ENCODE measurements at regions not wholly inside any gene's neighbourhood (a gene's known extent, or its start where the extent isn't known, plus 50 kb on each side); places are given as distances from the start of the nearest gene placed in this dataset.

DNA sequence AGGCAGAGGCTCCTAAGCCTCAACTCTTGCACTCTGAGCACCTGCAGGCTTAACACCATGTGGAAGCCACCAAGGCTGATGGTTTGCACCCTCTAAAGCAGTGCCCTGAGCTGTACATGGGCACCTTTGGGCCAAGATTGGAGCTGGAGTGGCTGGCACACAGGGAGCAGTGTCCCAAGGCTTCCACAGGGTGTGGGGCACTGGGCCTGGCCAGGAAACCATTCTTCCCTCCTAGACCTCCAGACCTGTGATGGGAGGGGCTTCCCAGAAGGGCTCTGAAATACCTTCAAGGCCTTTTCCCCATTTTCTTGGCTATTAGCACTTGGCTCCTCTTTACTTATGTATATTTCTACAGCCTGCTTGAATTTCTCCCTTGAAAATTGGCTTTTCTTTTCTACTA lies 67.9 kb upstream of the PPM1J start:
- no peak for DNase-seq

DNA sequence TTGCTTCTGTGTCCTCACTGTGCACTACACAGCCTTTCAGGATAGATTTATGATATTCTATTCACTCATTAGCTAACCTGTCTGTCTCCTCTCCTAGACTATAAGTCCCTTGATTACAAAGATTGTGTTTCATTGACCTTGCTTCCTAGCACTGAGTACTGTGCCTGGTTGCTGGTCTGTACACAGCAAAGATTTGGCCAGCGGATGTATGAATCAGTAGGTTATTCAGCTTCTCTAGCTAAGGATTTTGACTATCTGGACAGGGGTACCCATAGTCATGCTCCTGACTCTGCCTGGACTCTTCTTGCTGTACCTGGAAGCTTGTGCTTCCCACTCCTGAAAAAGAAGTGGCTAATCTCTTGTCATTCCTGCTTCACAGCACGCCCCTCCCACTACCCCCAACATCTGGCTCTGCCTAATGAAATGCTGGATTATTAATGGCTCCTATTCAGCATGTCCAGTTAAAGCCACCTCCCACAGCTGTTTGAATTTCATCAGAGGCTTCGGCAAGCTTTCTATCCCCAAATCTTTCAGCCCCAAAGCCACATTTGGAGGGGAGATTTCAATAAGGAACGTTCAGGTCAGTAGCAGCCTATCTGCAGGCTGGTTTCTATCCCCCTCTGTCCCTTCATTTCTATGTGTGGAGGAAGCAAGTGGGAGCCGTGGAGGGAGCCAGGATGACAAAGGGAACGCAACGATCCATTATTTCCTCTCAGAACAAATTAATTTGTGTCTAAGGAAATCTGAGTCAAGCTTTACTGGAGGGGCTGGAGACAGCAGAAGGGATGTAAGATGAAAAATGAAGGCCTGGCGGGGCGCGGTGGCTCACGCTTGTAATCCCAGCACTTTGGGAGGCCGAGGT lies 64.8 kb upstream of the PPM1J start:
- DNase-seq: no peak

GRCh38 chr1:112778137-112778536 lies 63.0 kb upstream of the PPM1J start:
- DNase-seq: no peak

DNA sequence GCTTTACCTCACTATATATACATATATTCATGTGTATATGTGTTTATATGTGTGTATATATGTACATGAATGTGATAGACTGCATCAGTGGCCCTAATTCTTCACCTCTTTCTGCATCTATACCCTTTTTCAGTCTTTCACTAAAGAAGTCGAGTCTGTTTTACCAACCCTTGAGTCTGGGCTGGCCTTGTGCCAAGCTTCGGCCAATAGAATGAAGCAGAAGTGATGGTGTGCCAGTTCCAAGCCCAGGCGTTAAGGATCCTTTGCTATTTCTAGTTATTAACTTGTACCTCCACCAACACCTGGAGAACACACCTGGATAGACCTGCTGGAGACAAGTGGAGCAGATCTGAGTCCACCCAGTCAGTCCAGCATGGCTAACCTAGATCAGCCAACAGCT lies 61.6 kb upstream of the PPM1J start:
- DNase-seq: no peak

DNA sequence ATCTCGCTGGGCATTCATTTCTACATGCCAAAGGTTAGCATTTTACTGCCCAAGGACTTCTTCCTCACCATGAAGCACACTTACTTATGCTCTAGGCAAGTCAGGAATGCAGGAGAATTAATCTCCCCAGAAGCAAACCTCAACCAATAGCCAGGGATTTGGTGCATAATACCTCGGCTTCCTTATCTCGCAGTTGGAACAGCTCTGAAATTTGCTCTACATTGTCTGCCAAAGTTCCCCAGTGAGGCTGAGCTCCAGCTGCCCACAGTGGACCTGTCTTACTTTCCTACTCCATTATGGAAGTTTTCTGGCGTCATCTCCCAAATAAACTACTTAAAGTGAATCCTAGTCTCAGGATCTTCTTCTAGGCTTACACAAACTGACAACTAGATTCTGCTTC lies 57.6 kb upstream of the PPM1J start:
- DNase-seq: no peak

DNA sequence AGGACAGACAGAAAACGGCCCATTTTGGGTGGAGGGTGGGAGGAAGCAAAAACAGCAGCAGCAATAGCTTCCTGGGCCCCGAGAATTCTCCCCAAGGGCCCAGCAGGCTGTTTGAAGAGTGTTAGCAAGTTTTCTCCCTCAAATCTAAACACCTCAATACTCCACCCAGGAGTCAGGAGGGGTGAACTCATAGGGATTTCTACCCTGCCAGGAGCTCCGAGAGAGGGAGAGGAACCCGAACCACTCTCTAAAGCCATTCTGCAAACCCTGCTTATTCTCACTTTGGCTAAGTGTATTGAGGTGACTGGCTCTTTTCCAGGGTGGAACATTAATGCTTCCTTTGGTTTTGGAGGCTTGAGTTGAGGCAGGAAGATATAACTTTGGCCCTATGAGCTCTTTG lies 55.6 kb upstream of the PPM1J start:
- no peak for DNase-seq

DNA sequence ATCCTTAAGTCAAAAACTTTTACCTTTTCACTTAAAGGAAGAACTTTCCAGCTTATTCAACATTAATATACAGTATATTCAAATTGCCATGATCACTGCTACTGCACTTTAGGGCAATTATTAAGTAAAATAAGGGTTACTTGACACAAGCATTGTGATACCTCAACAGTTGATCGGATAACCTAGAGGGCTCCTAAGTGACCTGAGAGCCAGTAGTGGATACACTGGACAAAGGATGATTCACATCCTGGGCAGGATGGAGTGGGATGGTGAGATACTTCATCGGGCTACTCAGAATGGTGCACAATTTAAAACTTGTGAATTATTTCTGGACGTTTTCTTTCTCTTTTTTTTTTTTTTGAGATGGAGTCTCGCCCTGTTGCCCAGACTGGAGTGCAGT lies 54.5 kb upstream of the PPM1J start:
- no peak for DNase-seq

DNA sequence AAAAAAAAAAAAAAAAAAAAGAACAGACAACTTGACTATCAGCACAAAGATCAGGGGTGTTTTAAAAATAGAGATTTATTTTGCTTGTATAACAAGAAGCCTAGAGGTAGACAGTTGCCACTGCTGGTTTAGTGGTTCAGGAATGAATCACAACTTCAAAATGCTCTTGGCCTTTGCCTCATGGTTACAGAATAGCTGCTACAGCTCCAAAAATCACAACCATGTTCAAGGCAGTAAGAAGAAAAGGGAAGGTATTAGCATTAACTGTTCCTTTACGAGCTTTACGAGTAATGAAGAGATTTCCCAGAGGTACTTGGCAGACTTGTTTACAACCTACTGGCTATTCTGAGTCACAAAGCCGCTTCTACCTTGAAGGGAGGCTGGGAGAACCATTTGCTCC lies 52.5 kb upstream of the PPM1J start:
- no peak for DNase-seq
